SU-DHL-6 (cell line): ENCODE measurements at regions not wholly inside any gene's neighbourhood (a gene's known extent, or its start where the extent isn't known, plus 50 kb on each side); places are given as distances from the start of the nearest gene placed in this dataset.
"Not testable (repeated sequence)": the region's sequence is repeated elsewhere in the genome, so short reads cannot be mapped to it uniquely, and the experiment has no call there.

Experiments
- H2AFZ ChIP-seq: fragments of 200-600 bp; sonication (generic); 2 replicates; pipeline ENCODE4 v1.6.1; 2014; ENCODE audit warnings: low read depth, mild to moderate bottlenecking, moderate library complexity, mixed read lengths, antibody characterized with exemption, low read length; ENCODE audit not compliant: severe bottlenecking
- H3F3A ChIP-seq: fragments of 200-600 bp; shearing (Covaris generic); 2 replicates; pipeline ENCODE4 v1.6.0; 2016; ENCODE audit warnings: antibody characterized with exemption, mild to moderate bottlenecking; ENCODE audit not compliant: insufficient read depth
- H3K27ac ChIP-seq: fragments of 200-600 bp; sonication (generic); 2 replicates; pipeline ENCODE4 v1.5.1; 2016; ENCODE audit warnings: low read depth, mild to moderate bottlenecking, low read length, moderate library complexity, mixed read lengths
- H3K27me3 ChIP-seq: fragments of 200-600 bp; sonication (generic), shearing (Covaris generic); 2 replicates; pipeline ENCODE4 v1.6.0; 2014; ENCODE audit warnings: mild to moderate bottlenecking, low read length
- H3K36me3 ChIP-seq: fragments of 200-600 bp; sonication (generic); 2 replicates; pipeline ENCODE4 v1.6.1; 2014; ENCODE audit warnings: mild to moderate bottlenecking, low read length, mixed read lengths
- H3K4me2 ChIP-seq: fragments of 300-600, 200-600 bp; shearing (Covaris generic), sonication (generic); 2 replicates; pipeline ENCODE4 v1.6.0; 2014; ENCODE audit warnings: low read length, low read depth, mild to moderate bottlenecking; ENCODE audit not compliant: poor library complexity, severe bottlenecking
- H3K4me3 ChIP-seq: fragments of 200-600 bp; sonication (generic); 2 replicates; pipeline ENCODE4 v1.5.1; 2014; ENCODE audit warnings: antibody characterized with exemption, low read length, mild to moderate bottlenecking, mixed read lengths; ENCODE audit not compliant: insufficient read depth, poor library complexity, severe bottlenecking
- H3K79me2 ChIP-seq: fragments of 200-600 bp; sonication (generic); 2 replicates; pipeline ENCODE4 v1.6.1; 2014; ENCODE audit warnings: mild to moderate bottlenecking, low read length, moderate library complexity; ENCODE audit not compliant: insufficient read depth
- H3K9ac ChIP-seq: fragments of 200-600 bp; sonication (generic); 2 replicates; pipeline ENCODE4 v1.7.0; 2014; ENCODE audit warnings: mild to moderate bottlenecking, low read length
- H3K9me2 ChIP-seq: fragments of 200-600 bp; sonication (generic); replicated peaks from 2 replicates; pipeline ENCODE4 v1.6.1; 2014; ENCODE audit warnings: low read length; ENCODE audit not compliant: insufficient read depth
- H3K9me3 ChIP-seq: fragments of 200-600 bp; sonication (generic); 2 replicates; pipeline ENCODE4 v1.6.1; 2014; ENCODE audit warnings: low read length, mixed read lengths; ENCODE audit not compliant: insufficient read depth
- H4K20me1 ChIP-seq: fragments of 200-600 bp; sonication (generic); 2 replicates; pipeline ENCODE4 v1.6.1; 2014; ENCODE audit warnings: low read depth, mild to moderate bottlenecking, antibody characterized with exemption, low read length, moderate library complexity, mixed read lengths
- CTCF ChIP-seq: fragments of 200-600 bp; sonication (generic); IDR thresholded peaks from one replicate; pipeline ENCODE4 v1.5.1; 2017; ENCODE audit warnings: antibody characterized with exemption, mild to moderate bottlenecking, low read length, moderate library complexity; ENCODE audit not compliant: insufficient read depth, poor library complexity, severe bottlenecking
- EZH2phosphoT487 ChIP-seq: fragments of 200-600 bp; sonication (generic), shearing (Covaris generic); conservative IDR thresholded peaks from 2 replicates; pipeline ENCODE4 v1.6.1; 2018; ENCODE audit warnings: mild to moderate bottlenecking, antibody characterized with exemption, low read length, moderate library complexity, mixed read lengths

- H3K9me3 ChIP-seq = no peaks in the 10 kb centered on the region
- H3K4me3 ChIP-seq = no peak overlapping the region
- TF ChIP-seq EZH2phosphoT487 (no peak), CTCF (no peak)
- no peak overlapping the region for H3K4me2 ChIP-seq
- no peak overlapping the region for H3K9ac ChIP-seq
- H3K27me3 ChIP-seq = no peaks in the 10 kb centered on the region
- no peaks in the 10 kb centered on the region for H3K79me2 ChIP-seq
- H3F3A ChIP-seq = no peaks in the 10 kb centered on the region
- no peak overlapping the region for H3K27ac ChIP-seq
- no peak overlapping the region for H2AFZ ChIP-seq
- no peaks in the 10 kb centered on the region for H3K36me3 ChIP-seq
- H4K20me1 ChIP-seq = no peaks in the 10 kb centered on the region
- no peaks in the 10 kb centered on the region for H3K9me2 ChIP-seq
These were observed 220.6 kb downstream of the PTGER3 start for GRCh38 chr1:70827030-70827429.

- TF ChIP-seq EZH2phosphoT487 = no peak
- no peak for TF ChIP-seq CTCF
- no peaks in the 10 kb centered on the region for H3K9me3 ChIP-seq
These were observed 219.4 kb downstream of the PTGER3 start for GRCh38 chr1:70828177-70828576.

GRCh38 chr1:70834365-70834764, 213.3 kb downstream of the PTGER3 start:
- not testable (repeated sequence) for H4K20me1 ChIP-seq, H3K27me3 ChIP-seq, H3K27ac ChIP-seq, H3K4me2 ChIP-seq, H3K4me3 ChIP-seq, H3K36me3 ChIP-seq, H3K9me3 ChIP-seq, H3K79me2 ChIP-seq, H3K9ac ChIP-seq, H2AFZ ChIP-seq, H3F3A ChIP-seq, H3K9me2 ChIP-seq

More at GRCh38 chr1:70828177-70828576, 219.4 kb downstream of the PTGER3 start:
- Histone ChIP-seq H3F3A (no peaks in the 10 kb centered on the region), H2AFZ (no peak overlapping the region), H3K9me2 (no peaks in the 10 kb centered on the region), H3K79me2 (no peaks in the 10 kb centered on the region), H3K4me3 (no peak overlapping the region), H3K27me3 (no peaks in the 10 kb centered on the region), H3K27ac (no peak overlapping the region), H3K9ac (no peak overlapping the region), H3K4me2 (no peak overlapping the region), H3K36me3 (no peaks in the 10 kb centered on the region), H4K20me1 (no peaks in the 10 kb centered on the region)

- Histone ChIP-seq H3K27ac (no peak overlapping the region), H2AFZ (no peak overlapping the region), H3K9me3 (no peaks in the 10 kb centered on the region), H3K79me2 (no peaks in the 10 kb centered on the region), H3K27me3 (no peaks in the 10 kb centered on the region), H3K4me3 (no peak overlapping the region), H3K9me2 (no peaks in the 10 kb centered on the region), H3F3A (no peaks in the 10 kb centered on the region), H3K36me3 (no peaks in the 10 kb centered on the region), H3K4me2 (no peak overlapping the region), H3K9ac (no peak overlapping the region), H4K20me1 (no peaks in the 10 kb centered on the region)
- no peak for TF ChIP-seq CTCF
- TF ChIP-seq EZH2phosphoT487 = no peak
These were observed 211.2 kb downstream of the PTGER3 start for GRCh38 chr1:70836456-70836855.
